PFSK-1 (cell line): ENCODE measurements at regions not wholly inside any gene's neighbourhood (a gene's known extent, or its start where the extent isn't known, plus 50 kb on each side); places are given as distances from the start of the nearest gene placed in this dataset.

Experiments
- POLR2AphosphoS5 ChIP-seq: IDR thresholded peaks from 2 replicates; pipeline ENCODE4 v1.6.1; 2012; ENCODE audit warnings: low read depth, mild to moderate bottlenecking, control low read depth, low read length, moderate library complexity
- REST ChIP-seq, 2 experiments: IDR thresholded peaks; 2 replicates each; pipeline versions ENCODE4 v1.6.1 to v1.8.0; 2011 to 2012; ENCODE audit warnings: low read depth in 2 of 2, low read length in 2 of 2, control low read depth in 1 of 2, inconsistent platforms in 1 of 2, mild to moderate bottlenecking in 1 of 2, moderate library complexity in 1 of 2; ENCODE audit not compliant: insufficient read depth in 1 of 2
- TAF1 ChIP-seq: IDR thresholded peaks from 2 replicates; pipeline ENCODE4 v1.6.1; 2012; ENCODE audit warnings: low read length, control low read depth, borderline replicate concordance; ENCODE audit not compliant: insufficient read depth

GRCh38 chr15:69508659-69509058 is 56.0 kb downstream of the RPLP1 start:
- TF ChIP-seq REST (IDR thresholded peaks at IDR 0.05; ENCODE audit: insufficient read depth in 1 of 2, low read depth in 2 of 2, low read length in 2 of 2) (no peak), TAF1 (no peak), POLR2AphosphoS5 (no peak)
